ENCODE measurements at regions not wholly inside any gene's neighbourhood (a gene's known extent, or its start where the extent isn't known, plus 50 kb on each side); places are given as distances from the start of the nearest gene placed in this dataset.

DNA sequence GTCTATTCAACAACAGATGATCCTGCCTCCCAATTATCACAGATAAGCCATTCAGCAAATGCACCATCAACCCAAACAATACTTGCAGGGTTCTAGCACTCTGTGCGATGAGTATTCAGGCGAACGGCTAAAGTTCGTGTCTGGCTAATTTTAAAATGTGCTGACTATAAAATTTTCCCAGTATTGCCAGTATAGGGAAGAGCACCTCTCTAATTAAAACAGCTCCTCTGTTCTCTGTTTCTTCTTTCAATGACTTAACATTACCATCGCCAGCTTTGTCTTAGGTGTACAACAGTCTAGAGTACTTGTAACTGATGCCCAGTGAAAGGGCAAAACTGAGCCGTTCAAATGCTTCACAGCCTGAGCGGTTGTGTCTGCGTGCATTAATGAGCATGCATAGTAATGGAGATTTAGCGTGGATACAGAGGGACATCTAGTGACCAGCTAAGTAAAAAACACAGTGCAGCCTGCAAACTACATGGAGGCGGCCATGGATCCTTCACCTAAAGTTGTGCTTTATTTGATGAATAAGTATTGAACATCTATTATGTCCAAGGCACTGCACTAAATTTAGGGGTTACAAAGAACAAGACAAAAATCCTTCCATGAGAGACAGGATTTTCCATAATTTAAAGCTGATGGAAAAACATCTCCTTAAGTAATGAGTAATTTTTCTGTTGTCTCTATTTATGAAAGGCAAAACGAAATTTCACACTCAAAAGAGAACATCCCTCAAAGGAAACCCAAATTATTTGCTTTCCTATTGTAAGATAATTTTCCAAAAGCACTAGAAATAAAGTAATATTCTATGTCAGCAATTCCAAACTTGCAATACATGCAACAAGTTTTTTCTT lies 120.0 kb downstream of the SETD4 start:
- Histone ChIP-seq H3K27ac (ENCODE audit: insufficient read depth, low read depth, low read length) (no peak overlapping the region), H4K20me1 (replicated peaks; ENCODE audit: control insufficient read depth, extremely low read depth, insufficient read depth, low read length) (no peaks in the 10 kb centered on the region), H3K27me3 (ENCODE audit: control insufficient read depth in 2 of 2, insufficient read depth in 2 of 2, low read length in 2 of 2) (no peaks in the 10 kb centered on the region), H3K36me3 (ENCODE audit: control insufficient read depth in 2 of 2, extremely low read depth in 1 of 2, insufficient read depth in 2 of 2, low read length in 2 of 2) (no peaks in the 10 kb centered on the region), H2AFZ (ENCODE audit: low read depth, low read length) (no peak overlapping the region), H3K9me1 (replicated peaks; ENCODE audit: control insufficient read depth, extremely low read depth, insufficient read depth, low read length) (no peaks in the 10 kb centered on the region), H3K4me1 (ENCODE audit: control insufficient read depth, extremely low read depth, insufficient read depth, low read length) (no peaks in the 10 kb centered on the region), H3K4me2 (ENCODE audit: insufficient read depth, low read length) (no peak overlapping the region), H3K9ac (replicated peaks; ENCODE audit: extremely low read depth, insufficient read depth, low read length) (no peak overlapping the region), H3K9me3 (replicated peaks; ENCODE audit: control insufficient read depth, insufficient read depth, low read length) (no peaks in the 10 kb centered on the region), H3K79me2 (ENCODE audit: control insufficient read depth, insufficient read depth, low read length) (no peaks in the 10 kb centered on the region), H3K4me3 (replicated peaks in 1 of 3; ENCODE audit: insufficient read depth in 1 of 3, low read depth in 1 of 3, low read length in 3 of 3) (no peak overlapping the region)
- BruUV-seq (replicated peaks): no TSS peak
- POLR2A ChIA-PET: no interaction called here
- CTCF ChIA-PET: interaction anchor here (0.6 to 2.6 kb wide), 14 partner anchors 15 to 1255 kb away, joined by 3 to 37 read pairs (median 4); no protein-coding TSS in a partner anchor
- intact Hi-C loops (cut with micrococcal nuclease) (loop anchor here (1.0 to 5.0 kb wide), 6 partner anchors 172 to 1247 kb away; no protein-coding TSS in a partner anchor), dilution Hi-C loops (cut with MboI; ENCODE audit: extremely low pct_ligation_motif_present, low sequenced_read_pairs) (no loop called here)
- FAIRE-seq: peak; percentile 71
- DNase-seq (ENCODE audit: low read depth, low spot score): peak; percentile 76
- TF ChIP-seq, protein P1, sequence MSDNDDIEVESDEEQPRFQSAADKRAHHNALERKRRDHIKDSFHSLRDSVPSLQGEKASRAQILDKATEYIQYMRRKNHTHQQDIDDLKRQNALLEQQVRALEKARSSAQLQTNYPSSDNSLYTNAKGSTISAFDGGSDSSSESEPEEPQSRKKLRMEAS (IDR thresholded peaks at IDR 0.05; ENCODE audit: insufficient read depth, insufficient read length): no peak
- no peak for TF ChIP-seq EZH2 (IDR thresholded peaks at IDR 0.05; ENCODE audit: borderline replicate concordance, low read depth, low read length, severe bottlenecking)
- TF ChIP-seq, protein P2, sequence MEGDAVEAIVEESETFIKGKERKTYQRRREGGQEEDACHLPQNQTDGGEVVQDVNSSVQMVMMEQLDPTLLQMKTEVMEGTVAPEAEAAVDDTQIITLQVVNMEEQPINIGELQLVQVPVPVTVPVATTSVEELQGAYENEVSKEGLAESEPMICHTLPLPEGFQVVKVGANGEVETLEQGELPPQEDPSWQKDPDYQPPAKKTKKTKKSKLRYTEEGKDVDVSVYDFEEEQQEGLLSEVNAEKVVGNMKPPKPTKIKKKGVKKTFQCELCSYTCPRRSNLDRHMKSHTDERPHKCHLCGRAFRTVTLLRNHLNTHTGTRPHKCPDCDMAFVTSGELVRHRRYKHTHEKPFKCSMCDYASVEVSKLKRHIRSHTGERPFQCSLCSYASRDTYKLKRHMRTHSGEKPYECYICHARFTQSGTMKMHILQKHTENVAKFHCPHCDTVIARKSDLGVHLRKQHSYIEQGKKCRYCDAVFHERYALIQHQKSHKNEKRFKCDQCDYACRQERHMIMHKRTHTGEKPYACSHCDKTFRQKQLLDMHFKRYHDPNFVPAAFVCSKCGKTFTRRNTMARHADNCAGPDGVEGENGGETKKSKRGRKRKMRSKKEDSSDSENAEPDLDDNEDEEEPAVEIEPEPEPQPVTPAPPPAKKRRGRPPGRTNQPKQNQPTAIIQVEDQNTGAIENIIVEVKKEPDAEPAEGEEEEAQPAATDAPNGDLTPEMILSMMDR (IDR thresholded peaks at IDR 0.05; ENCODE audit: extremely low read depth in 1 of 2, insufficient read depth in 1 of 2, low read depth in 1 of 2, low read length in 2 of 2): peak; percentile 57 to 64

DNA sequence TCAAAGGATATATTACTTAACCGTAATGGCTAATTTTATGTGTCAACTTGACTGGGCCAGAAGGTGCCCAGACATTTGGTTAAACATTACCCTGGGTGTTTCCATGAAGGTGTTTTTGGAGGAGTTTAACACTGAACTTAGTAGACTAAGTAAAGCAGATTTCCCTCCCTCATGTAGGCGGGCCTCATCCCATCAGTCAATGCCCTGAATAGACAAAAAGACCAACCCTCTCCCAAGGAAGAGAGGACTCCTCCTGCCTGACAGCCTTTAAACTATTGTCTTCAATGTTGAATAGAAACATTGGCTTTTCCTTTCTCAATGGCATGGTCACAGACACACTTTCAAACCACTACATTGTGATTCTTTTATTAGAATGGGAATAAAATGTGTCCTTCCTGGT lies 121.9 kb downstream of the SETD4 start:
- no peaks in the 10 kb centered on the region for H4K20me1 ChIP-seq (replicated peaks; ENCODE audit: control insufficient read depth, extremely low read depth, insufficient read depth, low read length)
- no peak overlapping the region for H3K4me2 ChIP-seq (ENCODE audit: insufficient read depth, low read length)
- H3K36me3 ChIP-seq (ENCODE audit: control insufficient read depth in 2 of 2, extremely low read depth in 1 of 2, insufficient read depth in 2 of 2, low read length in 2 of 2): no peaks in the 10 kb centered on the region
- no peaks in the 10 kb centered on the region for H3K79me2 ChIP-seq (ENCODE audit: control insufficient read depth, insufficient read depth, low read length)
- dilution Hi-C loops (cut with MboI; ENCODE audit: extremely low pct_ligation_motif_present, low sequenced_read_pairs) (no loop called here), intact Hi-C loops (cut with micrococcal nuclease) (no loop called here)
- ChIA-PET POLR2A (no interaction called here), CTCF (interaction anchor here (0.9 to 2.3 kb wide), 3 partner anchors 43 to 1193 kb away, joined by 3 to 8 read pairs (median 4); no protein-coding TSS in a partner anchor)
- no peaks in the 10 kb centered on the region for H3K27me3 ChIP-seq (ENCODE audit: control insufficient read depth in 2 of 2, insufficient read depth in 2 of 2, low read length in 2 of 2)
- no peaks in the 10 kb centered on the region for H3K9me1 ChIP-seq (replicated peaks; ENCODE audit: control insufficient read depth, extremely low read depth, insufficient read depth, low read length)
- H3K4me1 ChIP-seq (ENCODE audit: control insufficient read depth, extremely low read depth, insufficient read depth, low read length): peaks cover 7% of the 10 kb centered on the region
- no peak overlapping the region for H3K27ac ChIP-seq (ENCODE audit: insufficient read depth, low read depth, low read length)
- H3K9me3 ChIP-seq (replicated peaks; ENCODE audit: control insufficient read depth, insufficient read depth, low read length): no peaks in the 10 kb centered on the region
- no peak overlapping the region for H3K4me3 ChIP-seq (replicated peaks in 1 of 3; ENCODE audit: insufficient read depth in 1 of 3, low read depth in 1 of 3, low read length in 3 of 3)
- no peak for FAIRE-seq
- no peak overlapping the region for H2AFZ ChIP-seq (ENCODE audit: low read depth, low read length)
- TF ChIP-seq GATA2 (IDR thresholded peaks at IDR 0.05; ENCODE audit: insufficient read depth, insufficient read length, low read depth, low read length) (no peak), POLR2A (IDR thresholded peaks at IDR 0.05; ENCODE audit: low read depth, low read length) (no peak), EZH2 (IDR thresholded peaks at IDR 0.05; ENCODE audit: borderline replicate concordance, low read depth, low read length, severe bottlenecking) (no peak), MYC (IDR thresholded peaks at IDR 0.05; ENCODE audit: low read depth, low read length) (no peak), POLR2AphosphoS5 (IDR thresholded peaks at IDR 0.05; ENCODE audit: insufficient read depth, low read depth, low read length) (no peak), FOS (IDR thresholded peaks at IDR 0.05; ENCODE audit: borderline replicate concordance, insufficient read depth, low read length) (no peak), JUN (IDR thresholded peaks at IDR 0.05; ENCODE audit: borderline replicate concordance, insufficient read depth, insufficient read length, low read depth) (no peak)
- TF ChIP-seq, protein P1 (IDR thresholded peaks at IDR 0.05; ENCODE audit: insufficient read depth, insufficient read length): no peak
- TF ChIP-seq, protein P2 (IDR thresholded peaks at IDR 0.05; ENCODE audit: extremely low read depth in 1 of 2, insufficient read depth in 1 of 2, low read depth in 1 of 2, low read length in 2 of 2): no peak
- DNase-seq (ENCODE audit: low read depth, low spot score): no peak
- BruUV-seq (replicated peaks): no TSS peak
- no peak overlapping the region for H3K9ac ChIP-seq (replicated peaks; ENCODE audit: extremely low read depth, insufficient read depth, low read length)

Data from endothelial cell of umbilical vein (primary cell).